BJ (cell line): ENCODE measurements at regions not wholly inside any gene's neighbourhood (a gene's known extent, or its start where the extent isn't known, plus 50 kb on each side); places are given as distances from the start of the nearest gene placed in this dataset.

Experiments
- CTCF ChIA-PET: fragments of 350-600 bp; formaldehyde crosslinking; extraction: SDS; loops from one replicate; lab custom pipeline; 2021; ENCODE audit warnings: antibody characterized with exemption, inconsistent platforms; lab: Yijun Ruan, JAX
- POLR2A ChIA-PET: fragments of 300-600 bp; sonication (Branson Sonifier 250); formaldehyde crosslinking; extraction: SDS; loops from one replicate; lab custom pipeline; 2021; ENCODE audit warnings: antibody characterized with exemption; lab: Charles Lee
- DNase-seq: peaks from one replicate; pipeline ENCODE4 v3.0.0-alpha.2; 2011; ENCODE audit warnings: low read depth
- H3K27me3 ChIP-seq: 2 replicates; pipeline ENCODE4 v1.6.0; 2011; ENCODE audit warnings: low read length; ENCODE audit not compliant: control insufficient read depth, insufficient read depth
- H3K36me3 ChIP-seq: 2 replicates; pipeline ENCODE4 v1.5.1; 2011; ENCODE audit warnings: low read length; ENCODE audit not compliant: control insufficient read depth, insufficient read depth
- H3K4me3 ChIP-seq: 2 replicates; pipeline ENCODE4 v1.5.1; 2011; ENCODE audit warnings: low read depth, mild to moderate bottlenecking, control low read depth, low read length
- CTCF ChIP-seq: IDR thresholded peaks from 2 replicates; pipeline ENCODE4 v1.5.1; 2011; ENCODE audit warnings: low read depth, mild to moderate bottlenecking, control low read depth, inconsistent platforms, low read length, moderate library complexity; ENCODE audit not compliant: insufficient read depth

- ChIA-PET CTCF (no interaction called here), POLR2A (no interaction called here)
- H3K36me3 ChIP-seq = no peaks in the 10 kb centered on the region
- no peak for DNase-seq
- TF ChIP-seq CTCF = no peak
- no peak overlapping the region for H3K4me3 ChIP-seq
- H3K27me3 ChIP-seq = no peaks in the 10 kb centered on the region
These were observed 727.8 kb downstream of the TYW1 start for GRCh38 chr7:67724435-67724834.

- TF ChIP-seq CTCF = no peak
- POLR2A ChIA-PET = no interaction called here
These were observed 728.3 kb downstream of the TYW1 start for GRCh38 chr7:67724955-67725354.

GRCh38 chr7:67725423-67725822 is 728.8 kb downstream of the TYW1 start:
- no peak for DNase-seq
- Histone ChIP-seq H3K36me3 (no peaks in the 10 kb centered on the region), H3K4me3 (no peak overlapping the region), H3K27me3 (no peaks in the 10 kb centered on the region)
- CTCF ChIA-PET = no interaction called here
- TF ChIP-seq CTCF = no peak
- POLR2A ChIA-PET = no interaction called here

More at GRCh38 chr7:67724955-67725354, 728.3 kb downstream of the TYW1 start:
- Histone ChIP-seq H3K4me3 (no peak overlapping the region), H3K36me3 (no peaks in the 10 kb centered on the region), H3K27me3 (no peaks in the 10 kb centered on the region)
- CTCF ChIA-PET = no interaction called here
- DNase-seq = no peak

GRCh38 chr7:67729771-67730170 is 733.1 kb downstream of the TYW1 start:
- TF ChIP-seq CTCF = no peak
- Histone ChIP-seq H3K27me3 (no peaks in the 10 kb centered on the region), H3K4me3 (no peak overlapping the region), H3K36me3 (no peaks in the 10 kb centered on the region)
- CTCF ChIA-PET = interaction anchor here (0.6 kb wide), 1 partner anchor 38 kb away, joined by 3 read pairs; no protein-coding TSS in a partner anchor
- POLR2A ChIA-PET = no interaction called here
- no peak for DNase-seq

- no peaks in the 10 kb centered on the region for H3K36me3 ChIP-seq
- TF ChIP-seq CTCF = no peak
- ChIA-PET POLR2A (no interaction called here), CTCF (no interaction called here)
- no peak for DNase-seq
- no peaks in the 10 kb centered on the region for H3K27me3 ChIP-seq
- no peak overlapping the region for H3K4me3 ChIP-seq
These were observed 735.1 kb downstream of the TYW1 start for GRCh38 chr7:67731704-67732103.
